Right ventricle myocardium inferior (tissue), 1 donor: ENCODE measurements at regions not wholly inside any gene's neighbourhood (a gene's known extent, or its start where the extent isn't known, plus 50 kb on each side); places are given as distances from the start of the nearest gene placed in this dataset.

Experiments used
- ATAC-seq: fragments of 200-7000 bp; cut with Tn5 transposase; one replicate; pipeline ENCODE4 v1.9.1; 2020; ENCODE audit warnings: mild to moderate bottlenecking, moderate library complexity
- DNase-seq: peaks from one replicate; pipeline ENCODE4 v3.0.0; 2021; ENCODE audit errors: missing footprints
- intact Hi-C: fragments of 100-400 bp; cut with DNase I; formaldehyde crosslinking; loops from one replicate; pipeline ENCODE4 v1.11.0; 2022
- donor health status: DM: no; HTN: yes; CAD: no; lungs with severe emphysema.

GRCh38 chr11:111059726-111060125 lies 185.8 kb upstream of the POU2AF2 start:
- ATAC-seq (no peak), DNase-seq (no peak)
- intact Hi-C loops, result no loop called here

GRCh38 chr11:111049131-111049530 lies 196.4 kb upstream of the POU2AF2 start:
- ATAC-seq (no peak), DNase-seq (no peak)
- intact Hi-C loops, result no loop called here

GRCh38 chr11:111047374-111047773 lies 198.2 kb upstream of the POU2AF2 start:
- DNase-seq, result no peak
- ATAC-seq, result no peak
- intact Hi-C loops, result no loop called here

GRCh38 chr11:111046291-111046690 lies 199.2 kb upstream of the POU2AF2 start:
- intact Hi-C loops, result no loop called here
- DNase-seq, result no peak
- ATAC-seq, result no peak

DNA sequence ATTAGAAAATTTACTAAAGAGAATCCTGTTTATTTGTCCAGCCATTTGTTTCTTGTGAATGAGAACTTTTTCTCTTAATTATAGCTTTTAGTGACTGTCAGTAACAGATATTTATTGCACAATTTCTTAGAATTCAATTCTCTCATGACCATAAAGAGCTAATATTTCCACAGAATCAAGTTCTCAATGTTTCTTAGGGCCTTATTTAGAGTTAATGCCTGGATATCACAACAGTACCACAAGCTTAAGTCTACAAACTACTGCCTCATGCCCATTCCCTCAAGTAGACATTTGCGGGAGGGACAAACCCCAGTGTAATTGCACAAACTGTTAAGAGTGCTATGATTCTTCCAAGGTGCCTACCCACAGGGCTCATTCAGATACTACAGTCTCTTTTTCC lies 199.7 kb upstream of the POU2AF2 start:
- intact Hi-C loops, result no loop called here
- ATAC-seq, result peak; percentile 82
- DNase-seq, result no peak

DNA sequence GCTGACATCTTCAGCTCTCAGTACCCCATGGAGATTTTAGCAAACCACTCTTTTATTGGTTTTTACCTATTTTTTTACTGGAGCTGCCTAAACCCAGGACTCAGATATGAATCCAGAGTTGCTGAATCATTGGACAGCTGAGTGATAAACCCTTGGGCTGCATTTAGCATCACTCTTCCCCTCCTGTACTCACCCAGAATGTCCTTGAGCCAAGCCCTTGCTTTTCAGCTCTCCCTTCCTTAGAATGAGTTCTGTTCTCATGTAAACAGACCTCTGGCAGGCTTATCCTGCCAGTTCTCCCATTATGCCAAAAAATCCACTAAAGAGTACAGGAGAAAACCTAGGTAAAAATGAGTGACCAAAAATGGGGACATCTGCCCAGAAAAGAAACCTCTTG lies 200.1 kb upstream of the POU2AF2 start:
- intact Hi-C loops, result no loop called here
- DNase-seq (no peak), ATAC-seq (peak; percentile 88)

DNA sequence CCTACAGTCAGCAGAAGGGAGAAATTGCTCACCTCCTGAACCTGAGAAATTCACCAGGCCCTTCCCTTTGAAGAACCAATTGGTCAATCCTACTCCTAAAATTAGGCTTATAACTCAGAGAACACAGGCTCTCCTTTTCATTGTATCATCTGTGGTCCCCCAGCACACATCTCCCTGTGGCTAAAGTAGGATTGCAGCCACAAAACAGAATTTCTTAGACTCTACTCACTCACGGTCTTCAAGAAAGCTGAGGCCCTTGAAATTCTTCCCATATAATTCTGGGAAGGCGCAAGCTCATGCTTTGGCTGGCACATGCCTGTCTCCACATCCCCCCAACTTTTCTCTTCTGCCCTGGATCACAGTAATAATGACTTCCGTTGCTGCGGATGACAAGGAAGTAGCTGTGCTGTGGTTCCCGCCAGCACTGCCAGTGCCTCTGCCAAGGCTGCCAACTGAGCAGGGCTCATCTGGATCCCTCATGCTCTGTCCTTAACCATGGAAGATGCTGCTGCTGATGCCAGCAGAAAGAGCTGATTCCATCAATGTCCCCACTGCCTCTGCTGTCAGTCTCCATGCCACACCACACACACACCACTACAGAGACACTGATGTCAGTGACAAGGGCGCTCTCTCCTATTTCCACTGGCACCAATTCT lies 200.6 kb upstream of the POU2AF2 start:
- no peak for DNase-seq
- intact Hi-C loops, result no loop called here

GRCh38 chr11:111039982-111040381 lies 205.5 kb upstream of the POU2AF2 start:
- DNase-seq, result no peak
- intact Hi-C loops, result no loop called here
- no peak for ATAC-seq

More for the DNA sequence above, 200.6 kb upstream of the POU2AF2 start:
- peak; percentile 9 for ATAC-seq

DNA sequence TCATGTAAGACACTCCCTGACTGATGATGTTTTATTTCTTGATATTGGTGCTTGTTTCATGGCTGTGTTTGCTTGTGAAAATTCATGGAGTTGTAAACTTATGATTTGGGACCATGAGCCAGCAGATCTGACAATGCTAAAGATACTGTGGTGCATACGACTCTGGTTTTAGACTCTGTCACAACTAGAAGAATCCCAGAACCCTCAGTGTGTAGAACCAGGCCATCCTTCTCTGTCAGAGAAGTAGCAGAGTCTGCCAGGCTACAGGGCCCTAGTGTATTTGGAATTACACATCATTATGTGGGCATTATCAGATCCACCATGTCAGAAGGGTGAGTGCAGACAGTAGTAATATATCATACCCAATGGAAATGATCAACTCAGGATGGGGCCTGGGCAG lies 209.8 kb upstream of the POU2AF2 start:
- intact Hi-C loops, result no loop called here
- ATAC-seq (no peak), DNase-seq (no peak)

DNA sequence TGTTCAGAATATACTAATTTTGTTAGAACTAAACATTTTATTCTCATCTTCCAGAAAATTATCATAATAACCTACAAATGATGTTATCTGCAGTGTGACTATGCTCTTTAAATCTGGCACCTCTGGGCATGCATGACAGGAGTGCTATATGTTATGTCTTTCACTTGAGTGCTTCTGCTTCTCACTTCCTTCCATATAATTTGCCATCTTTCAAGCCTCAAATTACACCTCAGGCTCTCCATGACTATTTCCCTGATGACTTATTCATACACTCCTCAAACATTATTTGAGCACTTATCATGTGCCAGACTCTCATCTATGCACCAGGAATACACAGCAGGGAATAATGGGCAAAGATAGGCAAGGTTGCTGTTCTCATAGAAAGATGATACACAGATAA lies 219.3 kb upstream of the POU2AF2 start:
- ATAC-seq (no peak), DNase-seq (no peak)
- intact Hi-C loops, result no loop called here

DNA sequence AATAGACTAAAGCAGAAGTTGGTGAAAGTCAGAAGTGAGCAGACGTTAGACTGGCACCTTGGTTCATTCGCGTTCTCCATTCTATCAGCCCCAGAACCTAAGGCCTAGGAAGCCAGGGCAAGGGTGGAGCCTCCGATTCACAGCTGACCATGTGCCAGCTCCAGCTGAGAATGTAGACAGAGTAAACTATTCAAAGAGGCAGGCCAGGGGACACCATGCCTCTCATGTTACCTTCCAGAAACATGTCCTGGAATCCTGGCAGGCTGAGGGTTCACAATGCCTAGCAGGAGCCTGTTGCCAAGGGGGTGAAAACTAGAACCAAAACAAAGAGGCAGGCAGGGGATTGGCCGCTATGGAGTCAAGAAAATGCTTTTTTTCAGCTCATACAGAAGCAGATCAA lies 224.4 kb upstream of the POU2AF2 start:
- ATAC-seq (no peak), DNase-seq (no peak)
- intact Hi-C loops, result no loop called here

GRCh38 chr11:111019871-111020670 lies 225.5 kb upstream of the POU2AF2 start:
- no peak for DNase-seq
- intact Hi-C loops, result no loop called here
- ATAC-seq, result peak; percentile 75

DNA sequence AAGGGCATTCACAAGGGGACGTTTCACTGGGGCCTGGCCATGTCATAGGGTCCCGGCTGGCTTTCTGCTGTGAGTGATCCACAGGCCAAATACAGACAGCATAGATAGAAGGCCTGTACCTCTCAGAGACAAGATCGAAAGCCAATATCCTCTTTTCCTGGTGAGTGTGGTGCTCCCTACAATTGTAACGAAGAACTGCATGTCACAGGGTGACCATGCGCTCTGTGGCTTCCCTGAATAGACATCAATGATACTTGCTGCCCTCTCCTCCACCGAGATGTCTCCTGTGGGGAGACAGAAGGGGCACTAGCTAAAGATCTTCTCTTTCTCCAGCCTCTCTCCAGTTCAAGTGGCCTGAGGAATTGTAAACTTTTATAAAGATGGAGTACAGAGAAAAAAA lies 226.1 kb upstream of the POU2AF2 start:
- ATAC-seq (no peak), DNase-seq (no peak)
- intact Hi-C loops, result no loop called here

GRCh38 chr11:111018566-111018965 lies 227.0 kb upstream of the POU2AF2 start:
- no peak for DNase-seq
- intact Hi-C loops, result no loop called here
- ATAC-seq, result no peak

DNA sequence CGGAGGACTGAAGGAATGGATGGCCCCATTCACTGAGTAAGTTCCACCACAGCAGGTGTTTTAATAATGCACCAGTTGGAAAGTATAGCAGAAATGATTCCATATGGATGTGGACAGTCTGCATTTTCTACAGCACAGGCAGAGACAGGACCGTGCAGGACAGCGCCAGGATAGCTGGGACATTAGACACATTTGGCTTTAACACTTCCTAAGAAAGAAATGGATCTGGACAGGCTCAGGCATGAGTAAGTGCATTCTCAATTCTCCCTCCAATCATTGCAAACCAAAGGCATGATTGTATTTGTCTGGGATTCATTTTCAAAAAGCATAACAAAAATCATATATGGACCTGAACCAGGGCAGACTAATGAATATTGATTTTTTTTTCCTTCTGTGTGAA lies 233.0 kb upstream of the POU2AF2 start:
- intact Hi-C loops, result no loop called here
- DNase-seq (no peak), ATAC-seq (no peak)

DNA sequence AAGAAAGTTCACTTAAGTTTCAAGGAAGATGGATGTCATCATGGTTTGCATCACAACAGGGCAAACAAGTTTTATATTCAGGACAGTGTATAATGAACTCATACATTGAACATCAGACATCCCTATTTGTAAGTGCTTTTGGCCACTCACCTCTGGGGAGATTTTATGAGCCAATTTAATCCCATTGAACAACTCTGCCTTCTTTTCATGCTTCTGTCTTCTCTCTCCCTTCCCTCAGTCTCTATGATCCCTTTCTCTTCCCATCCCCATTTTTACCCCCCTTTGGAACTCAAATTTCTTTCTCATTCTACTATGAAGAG lies 234.3 kb upstream of the POU2AF2 start:
- ATAC-seq, result no peak
- intact Hi-C loops, result no loop called here
- no peak for DNase-seq

DNA sequence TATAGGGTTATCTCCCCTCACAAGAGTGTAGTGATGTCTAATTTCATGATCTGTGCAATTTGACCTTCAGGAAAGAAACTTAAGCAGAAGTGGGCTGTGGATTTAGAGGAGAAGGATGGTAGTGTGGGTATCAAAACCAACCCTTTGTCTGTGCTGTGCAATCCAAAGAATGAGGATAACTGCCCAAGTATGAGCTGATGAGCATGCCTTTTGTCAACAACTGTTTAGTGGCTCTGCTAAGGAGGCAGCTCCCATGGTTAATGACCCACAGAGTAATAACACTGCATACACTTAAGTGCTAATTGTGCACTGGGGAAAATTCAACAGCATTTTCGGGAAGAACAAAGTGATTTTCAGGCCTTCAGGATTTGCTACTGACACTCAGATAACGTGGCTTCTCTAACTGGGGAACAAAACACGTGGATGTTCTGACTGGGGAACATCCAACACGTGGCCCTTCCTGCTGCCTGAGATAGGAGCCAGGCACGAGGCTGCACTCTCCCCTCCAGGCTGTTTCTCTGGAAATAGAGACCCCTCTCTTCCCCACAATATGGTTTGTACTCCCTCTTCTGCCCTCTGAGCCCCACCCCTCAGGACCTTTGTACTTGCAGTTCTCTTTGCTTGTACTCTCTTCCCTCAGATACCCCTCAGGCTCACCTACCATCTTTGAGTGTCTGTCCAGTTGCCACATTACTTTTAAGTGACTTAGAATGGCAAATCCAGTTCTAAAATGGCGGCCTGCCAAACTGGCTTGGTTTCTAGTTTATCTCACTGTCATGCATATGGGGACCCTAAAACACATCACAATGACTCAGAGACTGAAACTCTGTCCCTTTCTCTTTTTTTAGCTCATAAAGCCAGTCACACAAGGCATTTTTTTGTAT lies 234.9 kb upstream of the POU2AF2 start:
- ATAC-seq (no peak), DNase-seq (no peak)
- intact Hi-C loops, result no loop called here

DNA sequence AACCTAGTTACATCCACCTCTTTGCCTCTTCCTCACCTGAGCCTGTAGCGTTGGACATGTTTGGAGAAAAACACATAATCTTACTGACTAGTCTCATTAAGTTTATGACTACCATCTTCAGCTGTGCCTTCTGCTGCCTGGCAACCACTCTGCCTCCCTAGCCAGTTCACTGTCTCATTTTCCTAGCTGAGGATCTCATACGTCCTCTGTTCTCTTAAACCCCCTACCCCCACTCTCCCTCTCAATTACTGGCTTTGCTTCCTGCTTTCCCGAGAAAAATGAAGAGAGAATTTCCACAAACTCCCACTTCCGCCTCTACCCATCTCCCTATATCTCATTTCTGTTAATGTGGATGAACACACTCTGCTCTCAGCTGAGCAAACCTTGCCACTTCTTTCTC lies 239.3 kb upstream of the POU2AF2 start:
- intact Hi-C loops, result no loop called here
- ATAC-seq, result no peak
- no peak for DNase-seq

GRCh38 chr11:111001986-111002611 lies 243.4 kb upstream of the POU2AF2 start:
- intact Hi-C loops, result no loop called here
- ATAC-seq (peak; percentile 73), DNase-seq (no peak)

GRCh38 chr11:111001081-111001430 lies 244.5 kb upstream of the POU2AF2 start:
- peak; percentile 54 for ATAC-seq
- intact Hi-C loops, result no loop called here
- no peak for DNase-seq
